ENCODE measurements at regions not wholly inside any gene's neighbourhood (a gene's known extent, or its start where the extent isn't known, plus 50 kb on each side); places are given as distances from the start of the nearest gene placed in this dataset.

DNA sequence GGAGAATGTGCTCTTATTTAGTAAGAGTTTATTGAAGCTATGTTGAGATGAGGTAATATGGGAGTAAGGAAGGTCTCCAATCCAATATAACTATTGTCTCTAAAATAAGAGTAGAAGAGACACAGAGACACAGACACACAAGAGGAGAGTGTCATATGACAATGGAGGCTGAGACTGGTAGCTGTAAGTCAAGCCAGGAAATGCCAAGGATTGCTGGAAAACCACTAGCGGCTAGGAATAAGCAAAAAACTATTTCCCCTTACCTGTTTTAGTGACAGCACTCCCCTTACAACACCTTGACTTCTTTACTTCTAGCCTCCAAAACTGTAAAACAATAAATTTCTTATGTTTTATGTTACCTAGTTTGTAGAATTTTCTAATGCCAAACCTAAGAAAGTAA, 1652.8 kb downstream of the LRRC4C start:
- no peak for TF ChIP-seq POLR2AphosphoS5 (IDR thresholded peaks at IDR 0.05)
- TF ChIP-seq, protein P1, sequence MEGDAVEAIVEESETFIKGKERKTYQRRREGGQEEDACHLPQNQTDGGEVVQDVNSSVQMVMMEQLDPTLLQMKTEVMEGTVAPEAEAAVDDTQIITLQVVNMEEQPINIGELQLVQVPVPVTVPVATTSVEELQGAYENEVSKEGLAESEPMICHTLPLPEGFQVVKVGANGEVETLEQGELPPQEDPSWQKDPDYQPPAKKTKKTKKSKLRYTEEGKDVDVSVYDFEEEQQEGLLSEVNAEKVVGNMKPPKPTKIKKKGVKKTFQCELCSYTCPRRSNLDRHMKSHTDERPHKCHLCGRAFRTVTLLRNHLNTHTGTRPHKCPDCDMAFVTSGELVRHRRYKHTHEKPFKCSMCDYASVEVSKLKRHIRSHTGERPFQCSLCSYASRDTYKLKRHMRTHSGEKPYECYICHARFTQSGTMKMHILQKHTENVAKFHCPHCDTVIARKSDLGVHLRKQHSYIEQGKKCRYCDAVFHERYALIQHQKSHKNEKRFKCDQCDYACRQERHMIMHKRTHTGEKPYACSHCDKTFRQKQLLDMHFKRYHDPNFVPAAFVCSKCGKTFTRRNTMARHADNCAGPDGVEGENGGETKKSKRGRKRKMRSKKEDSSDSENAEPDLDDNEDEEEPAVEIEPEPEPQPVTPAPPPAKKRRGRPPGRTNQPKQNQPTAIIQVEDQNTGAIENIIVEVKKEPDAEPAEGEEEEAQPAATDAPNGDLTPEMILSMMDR (IDR thresholded peaks at IDR 0.05) = no peak

All from transverse colon (tissue), 4 donors.